DOHH2 (cell line): ENCODE measurements at regions not wholly inside any gene's neighbourhood (a gene's known extent, or its start where the extent isn't known, plus 50 kb on each side); places are given as distances from the start of the nearest gene placed in this dataset.

Source experiments
- H3F3A ChIP-seq: fragments of 200-600 bp; sonication (generic), shearing (Covaris generic); 2 replicates; pipeline ENCODE4 v1.6.0; 2016; ENCODE audit warnings: antibody characterized with exemption, mild to moderate bottlenecking; ENCODE audit not compliant: control insufficient read depth, insufficient read depth
- H3K27ac ChIP-seq: fragments of 200-600 bp; sonication (generic); 2 replicates; pipeline ENCODE4 v1.5.1; 2014; ENCODE audit warnings: low read depth, mild to moderate bottlenecking, low read length, moderate library complexity
- H3K27me3 ChIP-seq: fragments of 200-600 bp; sonication (generic); 2 replicates; pipeline ENCODE4 v1.6.1; 2014; ENCODE audit warnings: mild to moderate bottlenecking, low read length, mixed read lengths; ENCODE audit not compliant: control insufficient read depth
- H3K36me3 ChIP-seq: fragments of 200-600 bp; sonication (generic); 2 replicates; pipeline ENCODE4 v1.6.1; 2014; ENCODE audit warnings: mild to moderate bottlenecking, low read length, moderate library complexity, mixed read lengths; ENCODE audit not compliant: control insufficient read depth
- H3K4me1 ChIP-seq: fragments of 200-600 bp; sonication (generic); 2 replicates; pipeline ENCODE4 v1.6.1; 2014; ENCODE audit warnings: mild to moderate bottlenecking, low read length, mixed read lengths; ENCODE audit not compliant: control insufficient read depth
- H3K4me2 ChIP-seq: fragments of 200-600 bp; sonication (generic); 2 replicates; pipeline ENCODE4 v1.6.0; 2014; ENCODE audit warnings: mild to moderate bottlenecking, low read length, moderate library complexity
- H3K4me3 ChIP-seq: fragments of 200-600 bp; sonication (generic); 2 replicates; pipeline ENCODE4 v1.5.1; 2014; ENCODE audit warnings: mild to moderate bottlenecking, low read length, mixed read lengths
- H3K79me2 ChIP-seq: fragments of 200-600 bp; sonication (generic); 2 replicates; pipeline ENCODE4 v1.6.1; 2014; ENCODE audit warnings: mild to moderate bottlenecking, low read length, mixed read lengths; ENCODE audit not compliant: control insufficient read depth
- H3K9me2 ChIP-seq: fragments of 200-600 bp; sonication (generic); replicated peaks from 2 replicates; pipeline ENCODE4 v1.6.1; 2014; ENCODE audit warnings: mild to moderate bottlenecking, low read length, mixed read lengths; ENCODE audit not compliant: control insufficient read depth
- H3K9me3 ChIP-seq: fragments of 200-600 bp; sonication (generic); 2 replicates; pipeline ENCODE4 v1.6.1; 2014; ENCODE audit warnings: antibody characterized with exemption, low read length, mixed read lengths; ENCODE audit not compliant: control insufficient read depth, insufficient read depth
- H4K20me1 ChIP-seq: fragments of 200-600 bp; sonication (generic); 2 replicates; pipeline ENCODE4 v1.6.0; 2014; ENCODE audit warnings: low read depth, mild to moderate bottlenecking, antibody characterized with exemption, low read length, moderate library complexity; ENCODE audit not compliant: control insufficient read depth, insufficient read depth
- EZH2phosphoT487 ChIP-seq: fragments of 200-600 bp; sonication (generic); IDR thresholded peaks from 2 replicates; pipeline ENCODE4 v1.6.1; 2017; ENCODE audit warnings: borderline replicate concordance, mild to moderate bottlenecking, antibody characterized with exemption, low read length, moderate library complexity, mixed read lengths
- TF ChIP-seq, protein P1 (sequence below): fragments of 200-600 bp; sonication (generic); IDR thresholded peaks from one replicate; pipeline ENCODE4 v1.5.1; 2014; ENCODE audit warnings: antibody characterized with exemption, mild to moderate bottlenecking, low read depth, low read length; ENCODE audit not compliant: poor library complexity, severe bottlenecking

DNA sequence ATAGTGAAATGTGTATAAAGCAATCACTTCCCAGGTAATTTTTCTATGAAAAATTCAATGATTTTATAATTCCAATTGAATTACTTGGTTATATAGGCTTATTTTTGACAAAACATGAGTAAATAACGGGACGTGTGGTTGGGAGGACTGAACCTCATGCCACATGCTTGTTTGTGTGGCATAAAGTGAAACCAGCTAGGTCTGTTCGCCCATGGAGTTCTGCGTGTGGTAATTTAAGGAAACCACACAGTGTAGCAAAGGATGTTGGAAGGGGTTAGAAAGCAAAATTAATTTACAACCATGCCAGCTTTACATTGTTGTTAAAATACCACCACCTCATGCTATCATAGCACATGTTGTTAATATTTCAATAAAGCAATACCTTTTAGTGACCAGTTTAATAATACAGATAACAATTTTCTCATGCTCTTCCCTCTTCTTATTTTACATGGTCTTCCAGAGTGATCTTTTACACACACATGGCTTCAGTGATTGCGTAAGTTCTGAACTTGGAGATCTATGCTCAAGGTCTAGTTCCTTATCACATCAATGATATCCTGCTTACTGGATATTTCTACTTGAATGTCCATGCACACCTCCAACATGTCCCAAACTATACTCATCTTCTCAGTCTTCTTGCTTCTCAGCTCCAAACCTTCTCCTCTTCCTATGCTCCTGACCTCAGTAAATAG is 156.4 kb upstream of the ITGA4 start:
- TF ChIP-seq, protein P1, sequence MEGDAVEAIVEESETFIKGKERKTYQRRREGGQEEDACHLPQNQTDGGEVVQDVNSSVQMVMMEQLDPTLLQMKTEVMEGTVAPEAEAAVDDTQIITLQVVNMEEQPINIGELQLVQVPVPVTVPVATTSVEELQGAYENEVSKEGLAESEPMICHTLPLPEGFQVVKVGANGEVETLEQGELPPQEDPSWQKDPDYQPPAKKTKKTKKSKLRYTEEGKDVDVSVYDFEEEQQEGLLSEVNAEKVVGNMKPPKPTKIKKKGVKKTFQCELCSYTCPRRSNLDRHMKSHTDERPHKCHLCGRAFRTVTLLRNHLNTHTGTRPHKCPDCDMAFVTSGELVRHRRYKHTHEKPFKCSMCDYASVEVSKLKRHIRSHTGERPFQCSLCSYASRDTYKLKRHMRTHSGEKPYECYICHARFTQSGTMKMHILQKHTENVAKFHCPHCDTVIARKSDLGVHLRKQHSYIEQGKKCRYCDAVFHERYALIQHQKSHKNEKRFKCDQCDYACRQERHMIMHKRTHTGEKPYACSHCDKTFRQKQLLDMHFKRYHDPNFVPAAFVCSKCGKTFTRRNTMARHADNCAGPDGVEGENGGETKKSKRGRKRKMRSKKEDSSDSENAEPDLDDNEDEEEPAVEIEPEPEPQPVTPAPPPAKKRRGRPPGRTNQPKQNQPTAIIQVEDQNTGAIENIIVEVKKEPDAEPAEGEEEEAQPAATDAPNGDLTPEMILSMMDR, result no peak
- TF ChIP-seq EZH2phosphoT487, result no peak
- Histone ChIP-seq H3K27ac (no peak overlapping the region), H3K4me2 (no peak overlapping the region), H3K9me2 (no peaks in the 10 kb centered on the region), H4K20me1 (no peaks in the 10 kb centered on the region), H3K79me2 (no peaks in the 10 kb centered on the region), H3K4me1 (peaks cover 21% of the 10 kb centered on the region), H3K36me3 (no peaks in the 10 kb centered on the region; the same call in 1 of the 2 replicates), H3K4me3 (no peak overlapping the region), H3F3A (peaks cover 10% of the 10 kb centered on the region), H3K9me3 (0 out of 2 replicates have a peak, but pooled peaks cover 2% of the 10 kb centered on the region), H3K27me3 (no peaks in the 10 kb centered on the region)

GRCh38 chr2:181304011-181304844 is 153.0 kb upstream of the ITGA4 start:
- Histone ChIP-seq H3K27me3 (no peaks in the 10 kb centered on the region), H3K9me3 (no peaks in the 10 kb centered on the region), H3K36me3 (peaks cover 3% of the 10 kb centered on the region; the same call in 1 of the 2 replicates), H3K27ac (peak overlapping the region; percentile 97), H3K4me3 (peak overlapping the region; percentile 67), H3K4me1 (peaks cover 56% of the 10 kb centered on the region), H3K4me2 (peak overlapping the region; percentile 80), H3K9me2 (no peaks in the 10 kb centered on the region), H3K79me2 (no peaks in the 10 kb centered on the region), H3F3A (peaks cover 24% of the 10 kb centered on the region), H4K20me1 (no peaks in the 10 kb centered on the region)
- TF ChIP-seq, protein P1, result peak; percentile 55
- TF ChIP-seq EZH2phosphoT487, result no peak

- TF ChIP-seq, protein P1, result no peak
- TF ChIP-seq EZH2phosphoT487, result no peak
- Histone ChIP-seq H3K9me3 (no peaks in the 10 kb centered on the region), H4K20me1 (no peaks in the 10 kb centered on the region), H3F3A (peaks cover 29% of the 10 kb centered on the region), H3K9me2 (no peaks in the 10 kb centered on the region), H3K27me3 (no peaks in the 10 kb centered on the region), H3K36me3 (peaks cover 3% of the 10 kb centered on the region; the same call in 1 of the 2 replicates), H3K79me2 (no peaks in the 10 kb centered on the region), H3K4me1 (peaks cover 69% of the 10 kb centered on the region), H3K4me3 (peak overlapping the region; percentile 67), H3K4me2 (peak overlapping the region; percentile 80), H3K27ac (peak overlapping the region; percentile 97)
Measured at GRCh38 chr2:181305301-181306123, 151.7 kb upstream of the ITGA4 start.
